ENCODE measurements at regions not wholly inside any gene's neighbourhood (a gene's known extent, or its start where the extent isn't known, plus 50 kb on each side); places are given as distances from the start of the nearest gene placed in this dataset.

DNA sequence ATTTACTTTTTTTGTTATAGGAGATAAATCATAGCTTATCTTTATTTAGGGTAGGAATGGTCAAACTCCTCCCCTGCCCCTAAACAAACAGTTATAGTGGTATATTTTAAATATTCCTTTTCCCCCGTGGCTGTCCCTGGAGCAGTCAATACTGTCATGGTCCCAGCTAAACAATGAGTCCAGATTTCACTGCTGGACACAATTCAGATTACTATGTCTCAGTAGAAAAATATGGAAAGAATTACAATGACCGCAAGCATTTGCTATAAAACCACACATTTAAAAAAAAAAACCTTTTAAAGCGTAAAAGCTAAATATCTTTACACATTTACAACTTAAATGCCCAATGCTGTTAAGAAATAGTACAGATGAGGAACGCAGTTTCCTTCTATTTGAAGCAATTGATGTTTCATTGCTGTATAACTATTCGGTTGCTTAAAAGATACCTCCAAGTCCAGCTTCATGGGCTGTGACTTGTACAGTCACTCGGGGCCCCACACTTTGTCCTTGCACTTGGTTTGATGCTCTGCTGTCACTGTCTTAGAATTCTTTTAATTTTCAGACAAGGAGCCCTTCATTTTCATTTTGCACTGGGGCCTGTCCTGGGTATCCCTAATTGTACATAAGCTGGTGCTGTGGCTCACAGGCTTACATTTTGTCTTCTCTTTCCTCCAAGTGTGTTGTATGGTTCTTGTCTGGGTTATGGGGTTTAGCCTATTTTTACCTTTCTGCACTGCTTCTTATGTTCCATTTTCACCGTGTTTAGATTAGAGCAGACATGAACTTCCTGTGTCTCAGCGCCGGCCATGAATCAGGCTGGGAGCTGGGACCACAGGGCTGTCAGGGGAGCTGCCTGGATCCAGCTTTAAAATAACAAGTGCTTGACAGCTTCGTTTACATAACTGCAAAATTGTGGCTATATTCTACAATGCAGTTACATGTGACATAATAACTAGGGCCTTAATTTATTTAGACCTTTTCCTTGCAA lies 530.2 kb upstream of the FZD8 start:
- no peaks in the 10 kb centered on the region for H3K36me3 ChIP-seq (ENCODE audit: control insufficient read depth in 4 of 4, insufficient read depth in 4 of 4, low read length in 4 of 4)
- peaks cover 0 to 20% (median 1%) of the 10 kb centered on the region in 5 donors for H3K4me1 ChIP-seq (ENCODE audit: control insufficient read depth in 5 of 5, insufficient read depth in 5 of 5, low read length in 5 of 5)
- no peak overlapping the region for H3K27ac ChIP-seq (ENCODE audit: low read depth in 1 of 2, low read length in 1 of 2)
- TF ChIP-seq, protein P1, sequence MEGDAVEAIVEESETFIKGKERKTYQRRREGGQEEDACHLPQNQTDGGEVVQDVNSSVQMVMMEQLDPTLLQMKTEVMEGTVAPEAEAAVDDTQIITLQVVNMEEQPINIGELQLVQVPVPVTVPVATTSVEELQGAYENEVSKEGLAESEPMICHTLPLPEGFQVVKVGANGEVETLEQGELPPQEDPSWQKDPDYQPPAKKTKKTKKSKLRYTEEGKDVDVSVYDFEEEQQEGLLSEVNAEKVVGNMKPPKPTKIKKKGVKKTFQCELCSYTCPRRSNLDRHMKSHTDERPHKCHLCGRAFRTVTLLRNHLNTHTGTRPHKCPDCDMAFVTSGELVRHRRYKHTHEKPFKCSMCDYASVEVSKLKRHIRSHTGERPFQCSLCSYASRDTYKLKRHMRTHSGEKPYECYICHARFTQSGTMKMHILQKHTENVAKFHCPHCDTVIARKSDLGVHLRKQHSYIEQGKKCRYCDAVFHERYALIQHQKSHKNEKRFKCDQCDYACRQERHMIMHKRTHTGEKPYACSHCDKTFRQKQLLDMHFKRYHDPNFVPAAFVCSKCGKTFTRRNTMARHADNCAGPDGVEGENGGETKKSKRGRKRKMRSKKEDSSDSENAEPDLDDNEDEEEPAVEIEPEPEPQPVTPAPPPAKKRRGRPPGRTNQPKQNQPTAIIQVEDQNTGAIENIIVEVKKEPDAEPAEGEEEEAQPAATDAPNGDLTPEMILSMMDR (IDR thresholded peaks at IDR 0.05; ENCODE audit: control extremely low read depth, extremely low read depth) = no peak
- no peak overlapping the region for H3K4me3 ChIP-seq
- no peaks in the 10 kb centered on the region for H3K9me3 ChIP-seq (ENCODE audit: control insufficient read depth in 4 of 4, insufficient read depth in 3 of 4, low read length in 3 of 4)
- DNase-seq (peak in 2 of 3 donors; percentile 42 to 58), ATAC-seq (ENCODE audit: insufficient read depth, low FRiP score) (no peak)
- 45 to 49% methylated on average over 10 of the region's 10 CpGs for WGBS, 2 donors
- no peak overlapping the region for H3K9ac ChIP-seq (ENCODE audit: insufficient read depth in 1 of 2, low read length in 2 of 2)
- no peaks in the 10 kb centered on the region for H3K27me3 ChIP-seq (ENCODE audit: control insufficient read depth in 3 of 3, insufficient read depth in 3 of 3, low read length in 2 of 3)

DNA sequence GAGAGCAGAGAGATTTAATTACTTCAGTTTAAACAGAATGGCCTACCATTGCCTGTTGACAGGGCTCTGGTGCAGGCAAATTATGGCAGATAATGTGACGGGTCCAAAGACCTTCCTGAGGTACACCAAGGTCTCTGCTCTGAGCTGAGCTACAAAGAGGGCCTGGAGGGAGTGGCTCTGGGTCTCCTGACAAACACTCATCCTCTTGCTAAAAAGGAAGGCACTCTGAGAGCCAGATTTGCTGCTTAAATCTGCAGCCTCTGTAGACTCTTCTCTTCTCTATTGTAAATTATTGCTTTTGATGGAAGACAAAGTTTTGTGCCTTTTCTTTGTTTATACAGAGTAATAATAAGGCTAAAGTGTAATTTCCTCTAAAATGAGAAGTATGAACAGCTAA lies 529.5 kb upstream of the FZD8 start:
- TF ChIP-seq, protein P1 (IDR thresholded peaks at IDR 0.05; ENCODE audit: control extremely low read depth, extremely low read depth) = no peak
- 71 to 76% methylated on average over 1 of the region's 1 CpG for WGBS, 2 donors
- no peaks in the 10 kb centered on the region for H3K9me3 ChIP-seq (ENCODE audit: control insufficient read depth in 4 of 4, insufficient read depth in 3 of 4, low read length in 3 of 4)
- no peaks in the 10 kb centered on the region for H3K27me3 ChIP-seq (ENCODE audit: control insufficient read depth in 3 of 3, insufficient read depth in 3 of 3, low read length in 2 of 3)
- ATAC-seq (ENCODE audit: insufficient read depth, low FRiP score) (no peak), DNase-seq (no peak)
- no peak overlapping the region for H3K9ac ChIP-seq (ENCODE audit: insufficient read depth in 1 of 2, low read length in 2 of 2)
- peaks cover 0 to 20% (median 1%) of the 10 kb centered on the region in 5 donors for H3K4me1 ChIP-seq (ENCODE audit: control insufficient read depth in 5 of 5, insufficient read depth in 5 of 5, low read length in 5 of 5)
- H3K36me3 ChIP-seq (ENCODE audit: control insufficient read depth in 4 of 4, insufficient read depth in 4 of 4, low read length in 4 of 4) = no peaks in the 10 kb centered on the region
- no peak overlapping the region for H3K4me3 ChIP-seq
- no peak overlapping the region for H3K27ac ChIP-seq (ENCODE audit: low read depth in 1 of 2, low read length in 1 of 2)

DNA sequence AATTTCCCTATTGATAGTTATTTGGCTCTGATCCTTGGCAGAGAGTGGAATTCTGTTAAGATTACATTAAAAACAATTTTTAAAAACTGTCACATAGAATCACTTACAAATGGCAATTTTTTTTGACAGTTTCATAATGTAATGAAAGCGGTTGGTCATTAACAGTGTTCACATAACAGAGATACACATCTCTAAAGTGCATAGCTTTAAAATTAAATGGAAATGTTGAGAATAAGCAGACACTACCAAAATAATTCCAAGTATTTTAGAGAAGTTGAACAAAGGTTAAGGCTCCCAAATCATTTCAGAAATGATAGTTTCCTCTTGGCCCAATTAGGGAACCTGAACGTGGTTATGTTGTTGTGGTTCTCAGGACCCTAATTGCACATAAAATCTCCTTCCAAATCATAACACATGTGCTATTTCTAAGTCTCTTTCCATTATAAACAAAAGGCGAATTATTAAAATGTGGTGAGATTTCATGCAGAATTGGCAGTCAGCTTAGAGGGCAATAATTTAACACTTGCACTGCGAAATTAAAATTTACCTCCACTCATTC lies 528.9 kb upstream of the FZD8 start:
- Histone ChIP-seq H3K9me3 (ENCODE audit: control insufficient read depth in 4 of 4, insufficient read depth in 3 of 4, low read length in 3 of 4) (no peaks in the 10 kb centered on the region), H3K4me1 (ENCODE audit: control insufficient read depth in 5 of 5, insufficient read depth in 5 of 5, low read length in 5 of 5) (peaks cover 0 to 20% (median 1%) of the 10 kb centered on the region in 5 donors), H3K27me3 (ENCODE audit: control insufficient read depth in 3 of 3, insufficient read depth in 3 of 3, low read length in 2 of 3) (no peaks in the 10 kb centered on the region), H3K36me3 (ENCODE audit: control insufficient read depth in 4 of 4, insufficient read depth in 4 of 4, low read length in 4 of 4) (no peaks in the 10 kb centered on the region), H3K27ac (ENCODE audit: low read depth in 1 of 2, low read length in 1 of 2) (no peak overlapping the region), H3K9ac (ENCODE audit: insufficient read depth in 1 of 2, low read length in 2 of 2) (no peak overlapping the region), H3K4me3 (no peak overlapping the region)
- TF ChIP-seq, protein P1 (IDR thresholded peaks at IDR 0.05; ENCODE audit: control extremely low read depth, extremely low read depth) = no peak
- DNase-seq = no peak
- no peak for ATAC-seq (ENCODE audit: insufficient read depth, low FRiP score)
- 65 to 69% methylated on average over 4 of the region's 4 CpGs for WGBS, 2 donors
